Coronary artery (tissue), 2 donors: ENCODE measurements at regions not wholly inside any gene's neighbourhood (a gene's known extent, or its start where the extent isn't known, plus 50 kb on each side); places are given as distances from the start of the nearest gene placed in this dataset.

Source experiments
- DNase-seq: peaks from one replicate; pipeline ENCODE4 v3.0.0-alpha.2; 2017; ENCODE audit warnings: low spot score
- H3K27ac ChIP-seq, 2 donors: fragments of 200-600 bp; sonication (generic); one replicate each; pipeline ENCODE4 v1.5.1; 2016 to 2019
- H3K4me3 ChIP-seq: fragments of 200-600 bp; sonication (generic); 2 replicates; pipeline ENCODE4 v1.5.1; 2016; ENCODE audit warnings: mild to moderate bottlenecking, moderate library complexity
- TF ChIP-seq, protein P1 (sequence below): fragments of 200-600 bp; sonication (generic); IDR thresholded peaks from one replicate; pipeline ENCODE4 v1.5.1; 2019; ENCODE audit warnings: antibody characterized with exemption

- Histone ChIP-seq H3K27ac (no peak overlapping the region), H3K4me3 (no peak overlapping the region)
- no peak for DNase-seq
- TF ChIP-seq, protein P1, sequence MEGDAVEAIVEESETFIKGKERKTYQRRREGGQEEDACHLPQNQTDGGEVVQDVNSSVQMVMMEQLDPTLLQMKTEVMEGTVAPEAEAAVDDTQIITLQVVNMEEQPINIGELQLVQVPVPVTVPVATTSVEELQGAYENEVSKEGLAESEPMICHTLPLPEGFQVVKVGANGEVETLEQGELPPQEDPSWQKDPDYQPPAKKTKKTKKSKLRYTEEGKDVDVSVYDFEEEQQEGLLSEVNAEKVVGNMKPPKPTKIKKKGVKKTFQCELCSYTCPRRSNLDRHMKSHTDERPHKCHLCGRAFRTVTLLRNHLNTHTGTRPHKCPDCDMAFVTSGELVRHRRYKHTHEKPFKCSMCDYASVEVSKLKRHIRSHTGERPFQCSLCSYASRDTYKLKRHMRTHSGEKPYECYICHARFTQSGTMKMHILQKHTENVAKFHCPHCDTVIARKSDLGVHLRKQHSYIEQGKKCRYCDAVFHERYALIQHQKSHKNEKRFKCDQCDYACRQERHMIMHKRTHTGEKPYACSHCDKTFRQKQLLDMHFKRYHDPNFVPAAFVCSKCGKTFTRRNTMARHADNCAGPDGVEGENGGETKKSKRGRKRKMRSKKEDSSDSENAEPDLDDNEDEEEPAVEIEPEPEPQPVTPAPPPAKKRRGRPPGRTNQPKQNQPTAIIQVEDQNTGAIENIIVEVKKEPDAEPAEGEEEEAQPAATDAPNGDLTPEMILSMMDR = no peak
These were observed 118.1 kb upstream of the FRY start for GRCh38 chr13:31913459-31913858.

DNA sequence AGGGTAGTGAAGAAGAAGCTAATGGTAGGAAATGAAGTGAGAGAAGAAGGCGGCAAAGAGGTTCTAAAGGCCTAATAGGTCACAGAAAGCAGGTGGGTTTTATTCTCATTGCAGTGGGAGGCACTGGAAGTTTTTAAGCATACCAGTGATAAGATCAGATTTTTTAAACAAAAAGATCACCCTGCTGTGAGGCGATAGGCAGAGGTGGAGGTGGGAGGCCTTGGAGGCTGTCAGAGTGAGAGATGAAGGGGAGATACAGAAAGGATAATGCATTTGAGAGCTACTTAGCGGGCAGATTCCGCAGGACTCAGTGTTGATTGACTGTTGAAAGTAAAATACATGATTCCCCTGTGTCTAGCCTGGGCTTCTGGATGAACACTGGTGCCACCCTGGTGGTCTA, 116.7 kb upstream of the FRY start:
- H3K4me3 ChIP-seq = no peak overlapping the region
- TF ChIP-seq, protein P1 = no peak
- no peak overlapping the region for H3K27ac ChIP-seq
- no peak for DNase-seq

DNA sequence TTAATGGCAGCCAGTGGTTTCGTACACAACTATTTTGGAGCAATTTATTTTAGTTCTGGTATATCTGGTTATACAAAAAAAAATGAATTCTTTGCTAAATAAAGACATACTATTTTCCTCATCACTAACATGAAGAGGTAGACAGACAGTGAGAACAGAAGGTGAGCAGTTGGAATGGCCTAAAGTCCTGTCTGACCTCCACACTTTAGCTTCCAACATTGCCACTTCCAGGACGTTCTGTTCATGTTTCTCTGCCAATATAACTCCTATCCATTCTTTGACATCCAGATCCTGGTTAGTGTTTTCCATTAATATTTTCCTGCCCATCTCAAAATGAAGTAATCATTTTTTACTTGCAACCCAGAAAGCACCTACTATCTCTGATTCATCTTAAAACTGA, 112.9 kb upstream of the FRY start:
- no peak for DNase-seq
- H3K4me3 ChIP-seq = no peak overlapping the region
- TF ChIP-seq, protein P1 = no peak
- no peak overlapping the region for H3K27ac ChIP-seq

DNA sequence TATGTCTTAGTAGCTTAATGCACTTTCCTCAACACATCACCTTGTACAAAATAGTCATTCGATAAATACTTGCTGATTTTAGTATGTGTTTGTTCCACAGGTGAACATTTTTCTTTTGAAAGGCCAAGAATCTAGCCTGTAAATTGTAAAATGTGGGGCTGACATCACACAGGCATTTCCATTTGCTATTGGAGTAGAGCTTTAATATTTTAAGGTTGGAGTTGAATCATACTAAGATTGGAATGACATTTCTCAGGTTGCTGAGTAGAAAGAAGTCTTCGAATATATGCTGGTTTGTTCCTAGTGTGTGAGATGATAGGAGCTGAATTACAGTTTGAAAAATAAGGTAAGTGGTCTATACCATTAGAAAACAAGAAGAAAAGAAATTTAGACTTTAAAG, 112.3 kb upstream of the FRY start:
- TF ChIP-seq, protein P1 = no peak
- DNase-seq = no peak
- H3K27ac ChIP-seq = no peak overlapping the region
- H3K4me3 ChIP-seq = no peak overlapping the region

GRCh38 chr13:31919971-31920726, 111.4 kb upstream of the FRY start:
- DNase-seq = no peak
- Histone ChIP-seq H3K4me3 (no peak overlapping the region), H3K27ac (peak overlapping the region in 1 of 2 donors; percentile 39)
- TF ChIP-seq, protein P1 = no peak

DNA sequence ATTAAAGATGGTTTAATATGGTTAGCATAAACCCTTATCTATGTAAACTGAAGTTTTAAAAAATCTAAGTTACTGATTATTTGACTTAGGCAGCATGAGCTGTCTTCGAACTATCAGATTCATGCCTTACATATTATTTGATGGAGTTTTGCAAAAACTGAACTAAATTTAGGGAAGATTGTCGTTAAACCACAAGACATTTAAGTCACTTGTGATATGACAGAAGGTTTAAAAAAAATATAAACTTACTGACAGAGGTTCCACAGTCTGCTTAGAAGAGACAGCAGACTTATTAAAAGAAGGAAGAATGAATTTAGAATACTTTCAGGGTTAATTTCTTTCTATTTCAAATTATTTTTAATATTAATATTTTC, 110.9 kb upstream of the FRY start:
- TF ChIP-seq, protein P1 = no peak
- Histone ChIP-seq H3K4me3 (no peak overlapping the region), H3K27ac (peak overlapping the region in 1 of 2 donors; percentile 39)
- no peak for DNase-seq

GRCh38 chr13:31922724-31923123, 108.8 kb upstream of the FRY start:
- Histone ChIP-seq H3K4me3 (no peak overlapping the region), H3K27ac (no peak overlapping the region)
- DNase-seq = no peak
- TF ChIP-seq, protein P1 = no peak
